HG03558 (cell line): ENCODE measurements at regions not wholly inside any gene's neighbourhood (a gene's known extent, or its start where the extent isn't known, plus 50 kb on each side); places are given as distances from the start of the nearest gene placed in this dataset.

ENCODE experiments used
- ATAC-seq: cut with Tn5 transposase; IDR thresholded peaks from one replicate; pipeline ENCODE4 v1.9.1; 2021; ENCODE audit warnings: moderate number of reproducible peaks; ENCODE audit not compliant: unreplicated experiment; ENCODE audit errors: extremely low read depth

- ATAC-seq = no peak
Observed at GRCh38 chr13:107545946-107546502, 669.3 kb downstream of the LIG4 start.

GRCh38 chr13:107534548-107534947 lies 680.8 kb downstream of the LIG4 start:
- ATAC-seq = no peak

GRCh38 chr13:107531816-107532215 lies 683.5 kb downstream of the LIG4 start:
- ATAC-seq = no peak

GRCh38 chr13:107531180-107531579 lies 684.2 kb downstream of the LIG4 start:
- no peak for ATAC-seq

DNA sequence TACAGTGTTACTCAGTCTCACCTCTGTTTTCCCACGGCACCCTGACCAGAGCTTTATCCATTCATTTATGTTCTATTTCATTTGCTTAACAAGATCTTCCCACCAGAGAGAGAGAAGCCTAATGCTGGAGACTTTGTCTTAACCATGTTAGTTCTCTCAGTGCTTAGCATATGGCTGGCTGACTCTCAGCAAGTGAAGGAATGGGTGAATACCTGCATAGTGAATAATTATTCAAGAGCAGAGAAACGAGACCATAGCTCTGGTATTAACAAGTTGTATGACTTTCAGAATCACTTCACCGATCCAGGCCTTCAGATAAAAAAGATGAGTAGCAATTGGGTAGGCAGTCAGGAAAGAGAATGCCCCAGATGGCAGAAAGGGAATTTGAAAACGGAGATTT lies 686.3 kb downstream of the LIG4 start:
- ATAC-seq = no peak

- ATAC-seq = no peak
Observed at GRCh38 chr13:107518780-107519179, 696.6 kb downstream of the LIG4 start.

DNA sequence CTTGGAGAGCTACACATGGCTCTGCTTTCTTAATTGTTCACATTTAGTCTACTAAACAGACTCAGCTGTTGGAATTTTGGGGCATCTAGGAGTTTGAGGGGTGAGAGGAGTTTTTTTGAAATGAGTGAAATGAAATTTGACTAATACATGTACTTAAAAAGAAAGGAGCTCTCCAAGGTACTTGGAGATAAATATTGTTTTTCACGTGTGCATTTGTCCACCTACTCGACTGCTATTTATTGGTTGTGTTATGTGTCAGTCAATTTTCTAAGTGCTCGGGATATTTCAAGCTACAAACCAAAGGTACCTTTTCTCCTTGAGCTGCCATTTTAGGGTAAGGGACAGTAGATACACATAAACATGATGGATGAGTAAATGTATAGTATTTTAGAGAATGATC lies 697.0 kb downstream of the LIG4 start:
- ATAC-seq = no peak

- no peak for ATAC-seq
Observed at GRCh38 chr13:107516517-107516916, 698.8 kb downstream of the LIG4 start.

DNA sequence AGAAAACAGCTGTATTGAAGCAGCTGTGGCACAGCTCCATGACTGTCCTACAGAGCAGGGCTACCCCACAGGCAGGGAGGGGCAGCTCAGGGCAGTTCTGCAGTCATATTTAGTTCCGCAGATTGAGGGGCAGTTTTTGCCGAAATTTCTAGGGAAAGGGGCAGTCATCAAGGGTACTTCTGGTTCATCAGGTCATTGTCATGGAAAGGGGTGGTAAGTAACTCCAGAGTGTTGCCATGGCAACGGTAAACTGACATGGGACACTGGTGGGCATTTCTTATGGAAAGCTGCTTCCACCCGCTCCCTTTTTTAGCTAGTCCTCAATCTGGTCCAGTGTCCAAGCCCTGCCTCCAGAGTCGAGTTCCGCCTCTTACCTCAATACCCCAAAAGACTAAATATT lies 702.8 kb downstream of the LIG4 start:
- no peak for ATAC-seq

DNA sequence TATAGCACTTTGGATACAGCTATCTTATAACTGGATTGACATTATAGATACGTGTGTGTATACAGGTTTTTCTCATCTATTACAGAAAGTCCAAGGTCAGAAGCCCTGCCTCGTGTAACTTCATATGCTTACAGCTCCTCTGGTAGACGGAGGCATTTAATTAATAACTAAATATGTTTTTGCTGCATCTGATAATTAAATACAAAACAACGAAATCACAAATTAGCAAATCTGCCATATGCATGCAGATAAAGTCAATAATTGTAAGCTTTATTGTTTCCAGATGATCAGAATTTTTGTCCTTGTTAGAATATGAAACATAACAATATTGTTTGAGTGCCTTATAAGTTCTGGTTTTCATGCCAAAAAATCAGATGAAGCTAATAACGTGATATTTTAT lies 717.7 kb downstream of the LIG4 start:
- no peak for ATAC-seq

- ATAC-seq = no peak
Observed at GRCh38 chr13:107493266-107493665, 722.1 kb downstream of the LIG4 start.

DNA sequence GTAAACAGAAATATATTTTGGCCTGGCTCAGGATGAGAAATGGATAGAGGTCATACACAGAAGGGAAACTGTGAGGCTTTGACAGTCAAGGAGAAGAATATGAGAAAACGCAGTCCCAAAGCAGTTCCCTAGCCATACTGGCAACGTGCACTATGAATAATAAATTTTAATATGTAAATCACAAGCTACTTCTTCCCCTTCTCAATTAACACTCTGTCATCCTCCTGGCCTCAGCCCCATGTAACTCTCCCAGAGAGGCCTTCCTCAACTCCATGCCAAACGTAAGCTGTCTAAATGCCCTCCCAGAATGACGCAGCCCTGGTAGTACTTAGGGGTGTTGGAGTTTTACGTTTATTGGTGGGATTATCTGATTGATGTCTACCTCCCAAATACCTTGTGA lies 732.6 kb downstream of the LIG4 start:
- ATAC-seq = no peak

DNA sequence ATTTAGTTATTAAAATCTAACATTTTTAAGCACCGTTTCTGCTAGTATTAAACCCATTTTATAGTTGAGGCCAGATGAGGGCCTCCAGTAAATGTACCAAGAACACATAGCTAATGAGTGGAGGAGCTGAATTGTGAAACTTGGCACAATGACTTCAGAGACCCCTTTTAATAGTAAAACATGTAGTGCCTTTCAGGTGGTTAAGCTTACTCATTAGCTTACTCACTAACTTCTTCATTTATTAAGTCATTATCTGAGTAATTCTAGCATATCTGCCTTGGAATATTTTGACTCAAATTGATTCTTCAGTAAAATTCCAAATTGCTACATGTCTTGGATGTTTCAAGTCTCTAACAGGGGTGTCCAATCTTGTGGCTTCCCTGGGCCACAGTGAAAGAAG lies 735.2 kb downstream of the LIG4 start:
- no peak for ATAC-seq

GRCh38 chr13:107477772-107478379 lies 737.5 kb downstream of the LIG4 start:
- no peak for ATAC-seq

DNA sequence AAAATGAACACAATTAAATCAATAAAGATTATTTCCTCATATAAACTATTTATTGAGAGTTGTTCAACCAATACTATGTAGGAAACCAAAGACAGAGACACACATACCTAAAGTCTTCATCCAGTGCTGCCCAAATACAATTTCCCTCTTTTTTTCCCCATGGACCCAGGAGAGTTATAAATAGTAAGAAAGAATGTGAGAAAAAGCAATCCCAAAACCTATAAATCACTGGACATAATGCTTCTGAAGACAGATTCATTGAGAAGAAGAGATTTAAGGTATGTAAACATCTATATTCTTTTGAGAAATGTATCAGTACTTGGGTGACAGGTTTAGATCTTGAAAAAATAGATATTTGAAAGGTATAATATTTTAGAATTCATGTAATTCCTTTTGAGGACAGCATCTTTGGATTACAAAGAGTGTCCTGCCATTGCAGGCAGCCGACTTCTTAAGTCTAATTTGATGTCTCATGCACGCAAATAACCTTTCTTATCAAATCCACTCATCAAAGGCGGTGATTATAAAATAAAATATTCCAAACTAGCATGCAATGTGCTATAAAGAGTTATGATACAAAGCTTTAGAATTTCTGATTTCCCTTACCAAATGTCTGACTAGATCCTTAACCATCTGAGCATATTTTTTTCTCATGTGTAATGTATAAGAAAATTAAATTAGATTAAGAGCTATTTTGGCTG lies 739.4 kb downstream of the LIG4 start:
- no peak for ATAC-seq

DNA sequence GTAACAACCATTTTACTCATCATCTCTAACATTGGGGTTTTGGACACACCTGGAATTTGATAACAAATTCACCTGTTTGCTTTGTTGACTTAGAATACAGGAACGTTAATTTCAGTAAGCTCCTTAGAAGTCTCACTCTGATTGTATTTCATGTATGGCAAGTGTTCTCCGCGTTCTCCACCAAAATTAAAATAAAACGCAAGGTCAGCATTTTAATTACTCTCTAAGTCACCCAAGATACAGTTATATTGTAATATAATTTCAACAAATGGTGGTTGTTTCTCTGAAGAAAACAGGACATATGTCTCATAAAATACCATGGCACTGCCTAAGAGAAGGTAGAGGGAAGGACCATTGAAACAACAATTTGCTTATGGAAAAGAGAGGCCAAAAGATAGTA lies 742.1 kb downstream of the LIG4 start:
- ATAC-seq = no peak

DNA sequence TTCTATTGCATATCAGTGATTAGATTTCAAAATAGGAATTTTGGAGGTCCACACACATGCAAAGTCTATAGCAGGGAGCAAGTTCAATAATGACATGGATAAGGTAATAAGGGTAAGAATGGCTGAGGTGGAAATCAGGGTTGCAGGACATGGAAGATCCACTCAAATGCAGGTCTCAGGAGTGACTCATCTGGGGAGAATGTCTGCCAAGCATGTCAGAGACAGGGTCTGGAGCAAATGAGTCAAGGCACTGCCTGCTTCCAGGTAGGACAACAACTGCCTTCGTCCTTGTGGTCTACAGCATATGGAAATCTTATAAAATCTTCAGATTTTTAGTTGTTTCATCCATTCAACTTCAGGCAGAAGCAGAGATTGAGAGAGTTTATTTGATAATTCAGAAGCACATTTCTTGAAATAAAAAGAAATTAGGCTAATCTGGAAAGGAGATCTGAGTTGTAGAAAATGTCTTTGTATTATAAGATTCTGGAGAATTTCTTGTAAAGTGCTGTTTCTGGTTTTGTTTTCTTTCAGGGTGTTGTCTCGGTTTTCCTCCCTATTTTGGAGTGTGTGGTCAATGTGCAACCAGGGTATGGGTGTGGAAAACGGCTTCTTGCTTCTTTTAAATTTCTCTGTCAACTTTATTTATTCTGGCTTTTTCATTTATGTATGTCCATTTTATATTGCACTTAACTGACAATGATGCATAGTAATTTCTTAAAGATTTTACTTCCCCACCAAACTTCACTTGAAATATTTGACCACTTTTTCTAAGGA lies 748.8 kb downstream of the LIG4 start:
- no peak for ATAC-seq

DNA sequence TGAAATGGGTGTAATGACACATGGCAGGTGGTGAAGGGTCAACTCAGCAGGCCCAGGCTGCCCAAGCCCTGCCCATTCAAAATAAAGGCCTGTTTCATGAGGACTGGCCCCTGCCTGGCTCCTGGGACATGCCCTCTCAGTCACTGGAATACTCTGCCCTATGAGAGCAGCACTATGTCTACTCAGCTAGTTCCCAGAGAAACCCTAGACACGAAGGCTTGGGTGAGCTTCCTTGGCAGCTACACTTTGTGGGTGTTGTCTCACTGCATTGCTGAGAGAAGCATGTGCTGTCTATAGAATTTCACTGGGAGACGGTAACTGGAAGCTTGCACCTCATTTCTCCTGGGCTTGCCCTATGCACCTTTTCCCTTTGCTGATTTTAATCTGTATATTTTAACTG lies 752.8 kb downstream of the LIG4 start:
- no peak for ATAC-seq

GRCh38 chr13:107461751-107462150 lies 753.6 kb downstream of the LIG4 start:
- no peak for ATAC-seq

DNA sequence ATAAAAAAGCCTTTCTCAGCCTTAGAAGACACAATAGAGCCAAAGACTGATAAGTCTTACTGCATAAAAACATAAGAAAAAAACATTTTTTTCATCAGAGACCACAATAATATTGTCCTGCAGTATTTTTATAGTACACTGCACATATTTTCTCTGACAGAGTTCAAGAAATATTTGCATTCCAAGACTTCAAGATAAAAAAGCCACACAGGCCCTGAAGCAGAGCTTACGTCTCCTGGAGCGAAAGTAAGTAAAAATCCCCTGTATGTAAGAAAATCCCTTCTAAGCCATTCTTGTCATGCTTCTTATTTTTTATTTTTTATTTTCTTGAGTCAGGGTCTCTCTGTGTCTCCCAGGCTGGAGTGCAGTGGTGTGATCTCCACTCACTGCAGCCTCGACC lies 755.9 kb downstream of the LIG4 start:
- ATAC-seq = no peak

DNA sequence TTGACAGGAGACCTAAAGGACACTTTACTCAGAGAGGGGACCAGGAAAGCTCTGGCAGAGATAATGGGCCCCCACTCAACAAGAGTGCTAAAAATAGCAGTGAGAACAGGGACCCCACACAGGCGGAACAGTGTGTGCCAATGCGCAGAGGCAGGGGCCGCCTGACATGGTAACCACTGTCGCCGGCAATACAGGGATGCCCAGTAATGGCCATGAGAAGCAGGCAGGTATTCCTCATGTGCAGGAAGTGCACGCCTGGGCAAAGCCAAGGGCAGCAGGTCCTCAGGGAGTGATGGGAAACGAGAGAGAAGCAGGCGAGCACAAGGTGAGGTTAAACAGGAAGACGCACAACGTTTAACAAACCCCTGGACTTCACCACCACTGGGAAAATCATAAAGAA lies 757.1 kb downstream of the LIG4 start:
- ATAC-seq = no peak
